ENCODE measurements at regions not wholly inside any gene's neighbourhood (a gene's known extent, or its start where the extent isn't known, plus 50 kb on each side); places are given as distances from the start of the nearest gene placed in this dataset.
A peak's percentile ranks its signal among the peaks of the same experiment; 100 is the strongest.

DNA sequence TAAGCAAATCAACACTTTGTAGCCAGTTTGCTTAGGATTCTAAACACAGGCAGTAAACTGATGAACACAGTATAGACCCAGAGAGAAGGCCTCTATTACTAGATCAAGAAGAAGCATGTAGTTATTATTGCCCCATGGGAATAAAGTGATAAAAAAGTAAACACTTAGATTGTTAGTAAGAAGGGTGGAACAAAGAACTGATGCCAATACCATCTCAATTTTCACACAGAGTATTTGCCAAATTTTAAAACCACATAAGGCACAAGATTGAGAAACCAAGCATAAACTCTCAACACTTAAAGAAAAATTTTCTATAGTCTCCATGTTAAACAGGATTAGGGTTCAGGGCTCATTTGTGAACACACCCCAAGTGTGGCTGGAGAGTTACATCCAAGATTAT lies 77.0 kb upstream of the SYT1 start:
- DNase-seq (ENCODE audit: low read depth): no peak

DNA sequence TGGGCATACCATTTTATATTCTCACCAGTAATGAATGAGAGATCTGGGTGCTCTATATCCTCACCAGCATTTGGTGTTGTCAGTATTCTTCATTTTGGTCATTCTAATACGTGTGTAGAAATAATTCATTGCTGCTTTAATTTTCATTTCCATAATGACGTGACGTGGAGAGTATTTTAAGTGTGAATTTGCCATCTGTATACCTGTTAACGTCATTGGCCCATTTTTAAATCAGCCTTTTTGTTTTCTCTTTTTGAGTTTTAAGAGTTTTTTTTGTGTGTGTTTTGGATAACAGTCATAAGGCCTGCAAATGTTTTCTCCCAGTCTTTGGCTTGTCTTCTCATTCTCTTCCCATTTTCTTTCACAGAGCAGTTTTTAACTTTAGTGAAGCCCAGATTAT lies 74.4 kb upstream of the SYT1 start:
- DNase-seq (ENCODE audit: low read depth): no peak

DNA sequence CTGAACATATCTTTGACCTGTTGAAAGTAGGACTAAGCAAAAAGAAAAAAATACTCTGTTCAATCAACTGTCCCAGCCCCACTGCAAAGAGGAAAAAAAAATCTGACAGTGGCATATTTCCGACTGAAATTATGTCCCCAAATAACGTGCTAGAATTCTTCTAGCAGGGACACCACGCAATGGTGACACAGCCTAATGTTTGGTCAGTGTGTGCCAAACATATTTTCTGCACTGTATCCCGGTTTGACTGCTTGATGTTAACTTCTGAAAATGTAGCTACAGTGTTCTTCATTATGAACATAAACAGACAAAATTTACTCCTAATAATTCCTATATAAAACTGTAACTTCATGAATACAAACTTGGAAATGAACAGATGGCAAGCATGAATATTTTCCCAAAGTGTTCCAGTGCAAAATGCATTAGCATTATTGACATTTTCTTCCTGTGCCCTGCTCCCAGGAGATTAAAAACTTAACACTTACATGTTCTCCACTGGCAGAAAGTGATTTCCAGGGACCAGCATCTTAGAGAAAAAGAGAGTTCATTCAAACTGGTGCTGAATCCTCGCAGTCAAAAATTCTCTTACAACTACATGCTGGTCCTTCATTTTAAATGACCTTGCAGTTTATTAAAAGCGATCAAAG lies 72.4 kb upstream of the SYT1 start:
- no peak for DNase-seq (ENCODE audit: low read depth)

DNA sequence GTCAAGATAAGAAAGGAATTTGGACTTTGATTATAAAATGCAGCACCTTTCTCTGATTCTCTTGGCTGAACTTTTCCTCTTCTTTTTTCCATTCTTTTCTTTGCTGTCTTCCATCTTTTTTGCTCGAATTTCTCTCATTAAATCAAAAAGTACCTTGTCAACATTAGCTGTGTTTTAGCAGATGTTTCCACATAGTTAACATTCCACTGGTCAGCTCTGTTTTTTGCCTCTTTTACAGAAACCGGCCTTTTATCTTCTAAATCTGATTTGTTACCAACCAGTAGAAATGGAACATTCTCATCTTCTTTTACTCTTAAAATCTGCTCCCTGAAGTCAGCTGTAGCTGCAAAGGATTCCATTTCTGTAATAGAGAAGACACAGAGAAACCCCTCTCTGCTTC lies 71.1 kb upstream of the SYT1 start:
- peak; percentile 27 for DNase-seq (ENCODE audit: low read depth)

- no peak for DNase-seq (ENCODE audit: low read depth)
Observed at GRCh38 chr12:78793982-78794381, 70.6 kb upstream of the SYT1 start.

DNA sequence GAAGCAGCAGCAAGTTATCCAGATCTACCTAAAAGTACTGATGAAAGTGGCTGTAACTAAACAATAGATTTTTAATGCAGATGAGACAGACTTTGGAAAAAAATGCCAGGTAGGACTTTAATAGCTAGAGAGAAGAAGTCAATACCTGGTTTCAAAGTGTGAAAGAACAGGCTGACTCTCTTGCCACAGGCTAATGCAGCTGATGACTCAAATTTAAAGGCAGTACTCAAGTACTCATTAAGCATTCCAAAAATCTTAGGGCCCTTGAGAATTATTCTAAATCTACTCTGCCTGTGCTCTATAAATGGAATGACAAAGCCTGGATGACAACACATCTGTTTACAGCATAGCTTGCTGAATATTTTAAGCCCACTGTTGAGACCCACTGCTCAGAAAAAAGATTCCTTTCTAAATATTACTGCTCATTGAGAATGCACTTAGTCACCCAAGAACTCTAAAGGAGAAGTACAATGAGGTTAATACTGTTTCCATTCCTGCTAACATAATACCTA lies 68.6 kb upstream of the SYT1 start:
- DNase-seq (ENCODE audit: low read depth): peak; percentile 19

DNA sequence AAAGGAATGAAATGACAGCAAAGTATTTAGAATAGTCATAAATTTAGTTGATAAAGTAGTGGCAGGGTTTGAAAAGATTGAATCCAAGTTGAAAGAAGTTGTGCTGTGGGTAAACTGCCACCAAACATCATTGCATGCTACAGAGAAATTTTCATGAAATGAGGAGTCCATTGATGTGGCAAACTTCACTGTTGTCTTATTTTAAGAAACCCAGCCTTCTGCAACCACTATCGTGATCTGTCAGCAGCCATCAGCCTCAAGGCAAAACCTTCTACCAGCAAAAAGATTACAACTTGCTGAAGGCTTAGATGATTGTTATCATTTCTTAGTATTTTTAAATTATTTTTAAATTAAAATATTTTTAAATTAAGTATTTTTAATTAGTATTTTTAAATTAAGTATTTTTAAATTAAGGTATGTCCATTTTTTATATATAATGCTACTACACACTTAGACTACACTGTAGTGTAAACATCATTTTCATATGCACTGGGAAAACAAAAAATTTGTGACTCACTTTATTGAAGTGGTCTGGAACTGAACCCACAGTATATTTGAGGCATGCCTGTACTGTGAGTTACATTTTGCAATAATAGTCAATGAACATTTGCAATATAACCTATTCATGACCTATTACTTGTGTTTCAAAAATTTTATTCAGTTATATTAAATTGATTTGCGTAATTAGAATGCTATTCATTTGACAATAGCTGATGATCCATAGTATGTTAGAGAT lies 67.2 kb upstream of the SYT1 start:
- DNase-seq (ENCODE audit: low read depth): peak; percentile 86

GRCh38 chr12:78799649-78800048 lies 64.9 kb upstream of the SYT1 start:
- DNase-seq (ENCODE audit: low read depth): no peak

DNA sequence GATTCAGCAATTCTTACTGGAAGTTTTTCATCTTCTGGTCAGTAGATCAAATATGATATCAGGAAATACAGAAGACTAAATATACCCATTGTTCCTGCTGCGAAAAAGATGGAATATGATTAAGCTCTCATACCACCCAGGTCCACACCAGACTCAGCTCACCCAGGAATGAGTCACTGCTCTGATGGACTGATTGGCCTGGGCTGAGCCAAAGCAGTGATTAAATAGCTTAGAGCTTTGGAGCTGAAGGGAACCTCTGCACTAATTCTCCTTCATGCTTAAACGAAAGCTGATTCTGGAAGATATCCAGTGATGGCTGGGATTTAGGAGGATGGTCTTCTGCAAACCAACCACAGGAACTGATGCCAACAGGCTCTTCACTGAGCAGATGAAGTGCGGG lies 62.0 kb upstream of the SYT1 start:
- peak; percentile 93 for DNase-seq (ENCODE audit: low read depth)

- DNase-seq (ENCODE audit: low read depth): no peak
Observed at GRCh38 chr12:78804262-78804661, 60.3 kb upstream of the SYT1 start.

All from RPMI7951 (cell line).